Osteoblast (primary cell): ENCODE measurements at regions not wholly inside any gene's neighbourhood (a gene's known extent, or its start where the extent isn't known, plus 50 kb on each side); places are given as distances from the start of the nearest gene placed in this dataset.
"Not testable (repeated sequence)": the region's sequence is repeated elsewhere in the genome, so short reads cannot be mapped to it uniquely, and the experiment has no call there.

Source experiments
- DNase-seq: peaks from one replicate; pipeline ENCODE4 v3.0.0; 2011; ENCODE audit warnings: low spot score, mixed read lengths; ENCODE audit not compliant: insufficient read length; ENCODE audit errors: missing footprints
- H2AFZ ChIP-seq: 2 replicates; pipeline ENCODE4 v1.6.0; 2011; ENCODE audit warnings: mild to moderate bottlenecking, low read length
- H3K27ac ChIP-seq: 2 replicates; pipeline ENCODE4 v1.5.1; 2011; ENCODE audit warnings: mild to moderate bottlenecking, low read depth, low read length, moderate library complexity
- H3K27me3 ChIP-seq: 2 replicates; pipeline ENCODE4 v1.6.0; 2012; ENCODE audit warnings: mild to moderate bottlenecking, control low read depth, inconsistent platforms, low read length, moderate library complexity; ENCODE audit not compliant: insufficient read depth
- H3K36me3 ChIP-seq: 2 replicates; pipeline ENCODE4 v1.5.1; 2011; ENCODE audit warnings: mild to moderate bottlenecking, low read length, control low read depth, moderate library complexity; ENCODE audit not compliant: insufficient read depth
- H3K4me1 ChIP-seq: 2 replicates; pipeline ENCODE4 v1.5.1; 2011; ENCODE audit warnings: mild to moderate bottlenecking, low read length, control low read depth, moderate library complexity; ENCODE audit not compliant: insufficient read depth
- H3K4me2 ChIP-seq: 2 replicates; pipeline ENCODE4 v1.6.0; 2011; ENCODE audit warnings: mild to moderate bottlenecking, low read length; ENCODE audit not compliant: insufficient read depth
- H3K4me3 ChIP-seq: fragments of 200-600 bp; sonication (generic); 3 replicates; pipeline ENCODE4 v1.5.1; 2012; ENCODE audit warnings: mild to moderate bottlenecking, low read length, inconsistent platforms; ENCODE audit not compliant: insufficient read depth
- H3K79me2 ChIP-seq: 2 replicates; pipeline ENCODE4 v1.6.0; 2012; ENCODE audit warnings: mild to moderate bottlenecking, low read length, control low read depth, inconsistent platforms; ENCODE audit not compliant: insufficient read depth
- H3K9me3 ChIP-seq: 2 replicates; pipeline ENCODE4 v1.5.1; 2011; ENCODE audit warnings: low read depth, low read length, control low read depth
- H4K20me1 ChIP-seq: 2 replicates; pipeline ENCODE4 v1.6.0; 2012; ENCODE audit warnings: mild to moderate bottlenecking, low read length, control low read depth; ENCODE audit not compliant: insufficient read depth
- TF ChIP-seq, protein P1 (sequence below): IDR thresholded peaks from 2 replicates; pipeline ENCODE4 v1.5.1; 2011; ENCODE audit warnings: mild to moderate bottlenecking, low read depth, low read length, moderate library complexity; ENCODE audit errors: extremely low read depth

DNA sequence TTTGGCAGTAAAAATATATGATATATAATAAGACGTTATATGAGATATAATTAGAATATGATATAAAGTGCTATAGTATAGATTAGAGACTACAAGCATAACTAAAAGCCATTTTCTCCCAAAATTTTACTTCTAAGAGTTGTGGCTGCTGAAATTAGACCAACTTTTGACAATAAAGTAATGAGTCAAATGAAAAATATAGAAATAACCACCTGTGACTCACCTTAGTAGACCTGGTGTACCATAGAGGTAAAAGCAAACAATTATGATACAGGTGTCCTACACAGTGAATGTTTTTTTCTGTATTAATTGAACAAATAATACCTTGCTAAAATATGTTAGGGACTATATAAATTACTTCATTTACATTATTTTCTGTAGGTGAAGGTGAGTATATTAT lies 482.9 kb upstream of the MAN1A1 start:
- no peaks in the 10 kb centered on the region for H4K20me1 ChIP-seq
- H3K79me2 ChIP-seq = no peaks in the 10 kb centered on the region
- no peak overlapping the region for H2AFZ ChIP-seq
- no peaks in the 10 kb centered on the region for H3K9me3 ChIP-seq
- no peaks in the 10 kb centered on the region for H3K27me3 ChIP-seq
- no peaks in the 10 kb centered on the region for H3K4me1 ChIP-seq
- no peak overlapping the region for H3K4me2 ChIP-seq
- no peak for DNase-seq
- H3K4me3 ChIP-seq = no peak overlapping the region
- H3K36me3 ChIP-seq = no peaks in the 10 kb centered on the region
- TF ChIP-seq, protein P1, sequence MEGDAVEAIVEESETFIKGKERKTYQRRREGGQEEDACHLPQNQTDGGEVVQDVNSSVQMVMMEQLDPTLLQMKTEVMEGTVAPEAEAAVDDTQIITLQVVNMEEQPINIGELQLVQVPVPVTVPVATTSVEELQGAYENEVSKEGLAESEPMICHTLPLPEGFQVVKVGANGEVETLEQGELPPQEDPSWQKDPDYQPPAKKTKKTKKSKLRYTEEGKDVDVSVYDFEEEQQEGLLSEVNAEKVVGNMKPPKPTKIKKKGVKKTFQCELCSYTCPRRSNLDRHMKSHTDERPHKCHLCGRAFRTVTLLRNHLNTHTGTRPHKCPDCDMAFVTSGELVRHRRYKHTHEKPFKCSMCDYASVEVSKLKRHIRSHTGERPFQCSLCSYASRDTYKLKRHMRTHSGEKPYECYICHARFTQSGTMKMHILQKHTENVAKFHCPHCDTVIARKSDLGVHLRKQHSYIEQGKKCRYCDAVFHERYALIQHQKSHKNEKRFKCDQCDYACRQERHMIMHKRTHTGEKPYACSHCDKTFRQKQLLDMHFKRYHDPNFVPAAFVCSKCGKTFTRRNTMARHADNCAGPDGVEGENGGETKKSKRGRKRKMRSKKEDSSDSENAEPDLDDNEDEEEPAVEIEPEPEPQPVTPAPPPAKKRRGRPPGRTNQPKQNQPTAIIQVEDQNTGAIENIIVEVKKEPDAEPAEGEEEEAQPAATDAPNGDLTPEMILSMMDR = no peak
- H3K27ac ChIP-seq = no peak overlapping the region

DNA sequence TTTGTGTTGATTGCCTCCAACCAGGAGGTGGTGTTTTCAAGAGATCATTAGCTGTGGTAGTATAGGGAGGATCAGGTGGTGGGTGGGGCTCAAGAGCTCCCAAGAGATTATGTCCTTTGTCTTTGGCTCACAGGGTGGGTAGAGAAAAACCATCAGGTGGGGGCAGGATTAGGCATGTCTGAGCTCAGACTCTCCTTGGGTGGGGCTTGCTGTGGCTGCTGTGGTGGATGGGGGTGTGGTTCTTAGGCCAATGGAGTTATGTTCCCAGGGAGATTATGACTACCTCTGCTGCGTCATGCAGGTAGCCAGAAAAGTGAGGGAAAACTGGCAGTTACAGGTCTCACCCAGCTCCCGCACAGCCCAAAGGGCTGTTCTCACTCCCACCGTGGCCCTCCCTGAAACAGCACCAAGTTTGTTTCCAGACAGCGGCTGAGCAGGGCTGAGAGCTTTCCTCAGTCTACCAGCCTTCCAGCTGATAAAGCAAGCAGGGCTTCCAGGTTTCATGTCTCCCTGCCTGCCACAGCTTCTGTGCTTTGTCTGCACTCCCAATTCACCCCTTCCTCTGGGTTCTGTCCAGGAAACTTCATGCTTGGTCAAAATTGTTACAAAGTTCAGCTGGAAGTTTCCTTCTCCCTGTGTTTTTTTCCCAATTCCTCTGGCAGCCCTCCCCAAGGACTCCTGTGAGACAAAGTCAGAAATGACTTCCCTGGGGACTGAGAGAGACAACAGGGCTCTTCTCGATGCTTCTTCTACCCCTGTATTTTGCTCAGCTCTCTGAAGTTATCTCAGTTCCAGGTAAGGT lies 481.1 kb upstream of the MAN1A1 start:
- Histone ChIP-seq H3K4me1 (no peaks in the 10 kb centered on the region), H2AFZ (no peak overlapping the region), H3K9me3 (no peaks in the 10 kb centered on the region), H4K20me1 (no peaks in the 10 kb centered on the region), H3K27ac (no peak overlapping the region), H3K27me3 (no peaks in the 10 kb centered on the region), H3K4me3 (no peak overlapping the region), H3K79me2 (no peaks in the 10 kb centered on the region), H3K4me2 (no peak overlapping the region), H3K36me3 (no peaks in the 10 kb centered on the region)
- DNase-seq = no peak
- TF ChIP-seq, protein P1 = no peak

DNA sequence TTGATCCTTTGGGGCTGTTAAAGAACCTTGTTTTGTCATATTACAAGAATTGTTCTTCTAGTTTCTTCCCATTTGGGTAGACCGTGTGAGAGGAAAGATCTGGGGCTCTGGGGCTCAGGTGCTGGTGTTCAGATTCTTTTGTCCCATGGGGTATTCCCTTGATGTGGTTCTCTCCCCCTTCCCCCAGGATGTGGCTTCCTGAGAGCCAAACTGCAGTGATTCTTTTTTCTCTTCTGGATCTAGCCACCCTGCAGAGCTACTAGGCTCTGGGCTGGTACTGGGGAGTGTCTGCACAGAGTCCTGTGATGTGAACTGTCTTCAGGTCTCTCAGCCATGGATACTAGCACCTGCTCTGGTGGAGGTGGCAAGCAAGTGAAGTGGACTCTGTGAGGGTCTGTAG lies 480.5 kb upstream of the MAN1A1 start:
- no peaks in the 10 kb centered on the region for H3K36me3 ChIP-seq

DNA sequence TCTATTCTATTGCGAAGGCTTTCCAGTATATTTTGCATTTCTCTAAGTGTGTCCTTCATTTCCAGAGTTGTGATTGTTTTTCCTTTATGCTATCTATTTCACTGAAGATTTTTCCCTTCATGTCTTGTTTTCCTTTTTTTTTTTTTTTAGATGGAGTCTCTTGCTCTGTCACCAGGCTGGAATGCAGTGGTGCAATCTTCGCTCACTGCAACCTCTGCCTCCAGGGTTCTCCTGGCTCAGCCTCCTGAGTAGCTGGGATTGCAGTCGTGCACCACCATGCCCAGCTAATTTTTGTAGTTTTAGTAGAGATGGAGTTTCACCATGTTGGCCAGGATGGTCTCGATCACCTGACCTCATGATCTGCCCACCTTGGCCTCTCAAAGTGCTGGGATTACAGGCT lies 479.9 kb upstream of the MAN1A1 start:
- not testable (repeated sequence) for DNase-seq, H3K27me3 ChIP-seq, H3K36me3 ChIP-seq, H4K20me1 ChIP-seq, H2AFZ ChIP-seq, H3K27ac ChIP-seq, H3K4me2 ChIP-seq, H3K9me3 ChIP-seq, H3K4me3 ChIP-seq, H3K4me1 ChIP-seq, H3K79me2 ChIP-seq

More for the DNA sequence above, 480.5 kb upstream of the MAN1A1 start:
- no peak overlapping the region for H3K4me2 ChIP-seq
- TF ChIP-seq, protein P1 = no peak
- no peaks in the 10 kb centered on the region for H3K4me1 ChIP-seq
- no peaks in the 10 kb centered on the region for H3K27me3 ChIP-seq
- H3K79me2 ChIP-seq = no peaks in the 10 kb centered on the region
- H4K20me1 ChIP-seq = no peaks in the 10 kb centered on the region
- no peak for DNase-seq
- H3K4me3 ChIP-seq = no peak overlapping the region
- no peak overlapping the region for H2AFZ ChIP-seq
- H3K9me3 ChIP-seq = no peaks in the 10 kb centered on the region
- no peak overlapping the region for H3K27ac ChIP-seq
